ENCODE measurements at regions not wholly inside any gene's neighbourhood (a gene's known extent, or its start where the extent isn't known, plus 50 kb on each side); places are given as distances from the start of the nearest gene placed in this dataset.

DNA sequence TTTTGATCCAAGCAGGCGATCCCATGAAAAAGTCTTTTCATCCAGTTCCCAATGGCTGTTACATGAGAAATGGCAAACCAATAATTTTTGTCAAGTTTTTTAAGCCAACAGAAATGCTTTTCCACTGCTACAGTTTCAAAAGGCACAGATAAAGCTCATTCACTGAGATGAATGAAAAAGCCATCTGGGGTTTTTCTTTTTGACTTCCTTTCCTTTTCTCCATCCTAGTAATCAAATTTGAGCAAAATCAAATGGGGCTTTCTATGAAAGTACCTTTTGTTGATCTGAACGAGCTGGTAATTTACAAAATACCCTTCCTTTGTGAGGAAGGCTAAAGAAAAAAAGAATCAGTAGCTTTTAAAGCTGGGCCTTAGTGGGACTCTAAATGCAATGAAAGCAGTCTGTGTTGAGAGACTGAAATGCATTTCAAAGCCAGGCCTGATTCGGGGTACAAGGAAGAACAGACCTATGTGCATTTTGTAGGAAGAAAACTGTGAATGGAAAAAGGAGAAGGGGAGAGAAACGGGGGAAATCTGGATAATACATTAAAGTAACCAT, 185.2 kb upstream of the DNAJC19 start:
- TF ChIP-seq CREB1 (IDR thresholded peaks at IDR 0.05; ENCODE audit: low read depth) = no peak
- no peak for TF ChIP-seq REST (IDR thresholded peaks at IDR 0.05; ENCODE audit: low read depth)
- no peak for TF ChIP-seq EP300 (IDR thresholded peaks at IDR 0.05; ENCODE audit: borderline replicate concordance)
- TF ChIP-seq, protein P1, sequence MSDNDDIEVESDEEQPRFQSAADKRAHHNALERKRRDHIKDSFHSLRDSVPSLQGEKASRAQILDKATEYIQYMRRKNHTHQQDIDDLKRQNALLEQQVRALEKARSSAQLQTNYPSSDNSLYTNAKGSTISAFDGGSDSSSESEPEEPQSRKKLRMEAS (IDR thresholded peaks at IDR 0.05) = no peak
- TF ChIP-seq FOXM1 (IDR thresholded peaks at IDR 0.05; ENCODE audit: borderline replicate concordance, low read depth) = no peak
